Heart right ventricle (tissue), 16 donors: ENCODE measurements at regions not wholly inside any gene's neighbourhood (a gene's known extent, or its start where the extent isn't known, plus 50 kb on each side); places are given as distances from the start of the nearest gene placed in this dataset.
"Not testable (repeated sequence)": the region's sequence is repeated elsewhere in the genome, so short reads cannot be mapped to it uniquely, and the experiment has no call there.

Source experiments
- ATAC-seq, 8 donors: fragments of 200-7000 bp; cut with Tn5 transposase; one replicate each; pipeline ENCODE4 v1.9.1; 2020; ENCODE audit warnings: mild to moderate bottlenecking in 8 of 8, moderate library complexity in 8 of 8, moderate number of reproducible peaks in 1 of 8
- DNase-seq, 2 donors: peaks; one replicate each; pipeline ENCODE4 v3.0.0-alpha.2; 2020
- H3K27ac ChIP-seq, 10 donors: fragments of 200-600 bp; sonication (generic) in 2 of 10; one replicate each; pipeline versions ENCODE4 v1.5.0 to v1.8.0; 2020 to 2022; ENCODE audit warnings: mild to moderate bottlenecking in 3 of 10
- H3K27me3 ChIP-seq, 7 donors: fragments of 200-600 bp; one replicate each; pipeline ENCODE4 v1.8.0; 2021 to 2022; ENCODE audit warnings: mild to moderate bottlenecking in 2 of 7
- H3K36me3 ChIP-seq, 9 donors: fragments of 200-600 bp; sonication (generic) in 1 of 9; one replicate each; pipeline versions ENCODE4 v1.5.0 to v1.8.0; 2020 to 2022; ENCODE audit warnings: mild to moderate bottlenecking in 2 of 9
- H3K4me1 ChIP-seq, 9 donors: fragments of 200-600 bp; sonication (generic) in 1 of 9; one replicate each; pipeline versions ENCODE4 v1.5.0 to v1.8.0; 2020 to 2022; ENCODE audit warnings: mild to moderate bottlenecking in 4 of 9
- H3K4me3 ChIP-seq, 10 donors: fragments of 200-600 bp; sonication (generic) in 2 of 10; one replicate each; pipeline versions ENCODE4 v1.5.0 to v1.8.0; 2020 to 2022; ENCODE audit warnings: mild to moderate bottlenecking in 7 of 10, moderate library complexity in 2 of 10
- H3K9me3 ChIP-seq, 11 donors: fragments of 200-600 bp in 10 of 11; sonication (generic) in 2 of 11; one replicate each; pipeline versions ENCODE4 v1.5.0 to v1.8.0; 2013 to 2022; ENCODE audit warnings: mild to moderate bottlenecking in 2 of 11, control low read depth in 1 of 11, moderate library complexity in 1 of 11
- CTCF ChIP-seq, 9 donors: fragments of 200-600 bp; sonication (generic) in 2 of 9; IDR thresholded peaks; one replicate each; pipeline versions ENCODE4 v1.5.0 to v1.8.0; 2021 to 2022; ENCODE audit warnings: antibody characterized with exemption in 9 of 9, mild to moderate bottlenecking in 5 of 9, moderate library complexity in 1 of 9
- WGBS, 2 donors: extraction: QIAGEN DNeasy Blood & Tissue Kit; methylation state at CpG; one replicate each; pipeline ENCODE4 v1.1.7; 2013; ENCODE audit warnings: inconsistent platforms in 1 of 2; 5-methylcytosine and 5-hydroxymethylcytosine counted together
- intact Hi-C, 10 donors: fragments of 100-400 bp; cut with DNase I; formaldehyde crosslinking; loops; one replicate each; pipeline versions ENCODE4 v1.11.1 to v1.14.2; 2022
- donor health status: Arrhythmogenic right ventricular cardiomyopathy.
- donor health status: ischemic (EF 13 %, LVEDD 7.1; RV severe dilation, severe dysfunction).
- donor health status: healthy with polysubstance abuse.
- donor health status: DM: no; HTN: yes; CAD: no.
- donor health status: DM: no; HTN: no; CAD: no.
- donor health status: ischemic (EF 25% LVEDD 6.9; RV normal size, moderate dysfunction).
- donor health status: ischemic (EF 25% LVEDD 5.7; RV mildly dilated, moderate dysfunction).
- donor health status: healthy.
- donor health status: DM: yes; HTN: yes; CAD: no.
- donor health status: Ischemic cardiomyopathy.
- donor health status: ischemic (EF 35%, LVEDD 5.7; RV mildly dilated, moderate dysfunction).
- donor health status: nonischemic (EF 11% LVEDD 7.7; RV severe dilation, severe dysfunction).
- donor health status: DM: yes; HTN: yes; CAD: no.
- donor health status: PGD.
- donor health status: ischemic (EF 29% LVEDD 5.4; RV normal size, mild dysfunction).
- donor health status: nonischemic (EF 23%, LVEDD 6.1; RV moderate dilation, normal function).

DNA sequence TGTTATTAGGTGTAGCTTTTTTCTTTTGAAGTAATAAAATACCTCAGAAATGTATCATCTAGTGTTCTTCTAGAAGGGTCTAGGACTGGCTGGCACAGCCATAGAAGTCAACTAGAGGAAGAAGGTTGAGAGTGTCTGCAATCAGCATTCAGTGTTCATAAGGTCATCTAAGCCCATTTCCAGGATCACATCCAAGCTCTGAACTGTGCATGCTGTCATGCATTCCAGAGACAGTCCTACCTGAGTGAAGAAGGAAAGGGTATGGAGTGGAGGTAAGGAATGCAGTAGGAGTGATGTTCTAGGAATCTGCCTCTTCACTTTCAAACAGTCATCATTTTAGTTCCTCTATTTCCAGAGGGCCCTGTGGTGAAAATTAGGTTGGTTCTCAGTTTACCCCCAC is 789.7 kb downstream of the GATA3 start:
- no peak for DNase-seq
- Histone ChIP-seq H3K36me3 (no peaks in the 10 kb centered on the region), H3K27ac (no peak overlapping the region), H3K27me3 (no peaks in the 10 kb centered on the region), H3K9me3 (peaks cover 0 to 16% (median 0%) of the 10 kb centered on the region in 11 donors), H3K4me3 (no peak overlapping the region), H3K4me1 (no peaks in the 10 kb centered on the region)
- ATAC-seq, result no peak
- TF ChIP-seq CTCF (IDR thresholded peaks at IDR 0.05), result no peak
- intact Hi-C loops, result no loop called here

GRCh38 chr10:8852546-8852945 is 798.1 kb downstream of the GATA3 start:
- TF ChIP-seq CTCF (IDR thresholded peaks at IDR 0.05), result no peak
- Histone ChIP-seq H3K9me3 (no peaks in the 10 kb centered on the region), H3K27me3 (no peaks in the 10 kb centered on the region), H3K27ac (no peak overlapping the region), H3K4me3 (no peak overlapping the region), H3K36me3 (no peaks in the 10 kb centered on the region), H3K4me1 (no peaks in the 10 kb centered on the region)
- intact Hi-C loops, result no loop called here
- DNase-seq, result no peak
- WGBS, 2 donors, result 51 to 52% methylated on average over 3 of the region's 3 CpGs
- ATAC-seq, result no peak

- intact Hi-C loops, result no loop called here
- H3K9me3 ChIP-seq, result no peaks in the 10 kb centered on the region
Measured at GRCh38 chr10:8853048-8853447, 798.6 kb downstream of the GATA3 start.

GRCh38 chr10:8868924-8869323 is 814.4 kb downstream of the GATA3 start:
- H3K27me3 ChIP-seq, H3K9me3 ChIP-seq, H3K4me3 ChIP-seq, intact Hi-C loops, H3K4me1 ChIP-seq, ATAC-seq, H3K36me3 ChIP-seq, H3K27ac ChIP-seq, DNase-seq: not testable (repeated sequence)
- WGBS, 2 donors, result 91 to 96% methylated on average over 17 to 26 of the region's 29 CpGs

More at GRCh38 chr10:8853048-8853447, 798.6 kb downstream of the GATA3 start:
- DNase-seq, result no peak
- Histone ChIP-seq H3K27ac (no peak overlapping the region), H3K4me3 (no peak overlapping the region), H3K36me3 (no peaks in the 10 kb centered on the region), H3K4me1 (no peaks in the 10 kb centered on the region), H3K27me3 (no peaks in the 10 kb centered on the region)
- WGBS, 2 donors, result 88 to 90% methylated on average over 7 of the region's 7 CpGs
- no peak for ATAC-seq
- TF ChIP-seq CTCF (IDR thresholded peaks at IDR 0.05), result no peak

DNA sequence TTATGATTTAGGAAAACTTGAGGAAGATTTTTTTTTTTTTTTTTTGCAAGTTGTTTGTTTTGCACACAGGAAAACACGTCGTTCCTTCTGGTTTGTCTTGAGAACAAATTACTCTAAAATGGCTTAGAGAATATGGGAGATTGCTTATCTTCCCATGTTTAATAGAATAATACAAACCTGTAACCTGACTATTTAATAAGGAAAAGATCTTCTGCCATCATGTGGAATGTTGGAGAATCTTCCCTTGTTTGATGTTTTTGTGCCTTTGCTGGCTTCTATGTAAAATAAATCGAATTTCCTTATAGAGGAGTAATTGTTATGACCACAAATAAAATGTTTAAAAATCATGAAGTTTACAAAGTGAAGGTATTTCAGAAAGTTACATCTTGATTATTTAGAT is 818.8 kb downstream of the GATA3 start:
- Histone ChIP-seq H3K9me3 (no peaks in the 10 kb centered on the region), H3K27me3 (peaks cover 0 to 10% (median 0%) of the 10 kb centered on the region in 7 donors), H3K4me1 (no peaks in the 10 kb centered on the region), H3K36me3 (no peaks in the 10 kb centered on the region), H3K4me3 (no peak overlapping the region), H3K27ac (no peak overlapping the region)
- no peak for TF ChIP-seq CTCF (IDR thresholded peaks at IDR 0.05)
- intact Hi-C loops, result no loop called here
- 45 to 51% methylated on average over 3 of the region's 3 CpGs for WGBS, 2 donors
- ATAC-seq (no peak), DNase-seq (no peak)
